ENCODE measurements at regions not wholly inside any gene's neighbourhood (a gene's known extent, or its start where the extent isn't known, plus 50 kb on each side); places are given as distances from the start of the nearest gene placed in this dataset.

DNA sequence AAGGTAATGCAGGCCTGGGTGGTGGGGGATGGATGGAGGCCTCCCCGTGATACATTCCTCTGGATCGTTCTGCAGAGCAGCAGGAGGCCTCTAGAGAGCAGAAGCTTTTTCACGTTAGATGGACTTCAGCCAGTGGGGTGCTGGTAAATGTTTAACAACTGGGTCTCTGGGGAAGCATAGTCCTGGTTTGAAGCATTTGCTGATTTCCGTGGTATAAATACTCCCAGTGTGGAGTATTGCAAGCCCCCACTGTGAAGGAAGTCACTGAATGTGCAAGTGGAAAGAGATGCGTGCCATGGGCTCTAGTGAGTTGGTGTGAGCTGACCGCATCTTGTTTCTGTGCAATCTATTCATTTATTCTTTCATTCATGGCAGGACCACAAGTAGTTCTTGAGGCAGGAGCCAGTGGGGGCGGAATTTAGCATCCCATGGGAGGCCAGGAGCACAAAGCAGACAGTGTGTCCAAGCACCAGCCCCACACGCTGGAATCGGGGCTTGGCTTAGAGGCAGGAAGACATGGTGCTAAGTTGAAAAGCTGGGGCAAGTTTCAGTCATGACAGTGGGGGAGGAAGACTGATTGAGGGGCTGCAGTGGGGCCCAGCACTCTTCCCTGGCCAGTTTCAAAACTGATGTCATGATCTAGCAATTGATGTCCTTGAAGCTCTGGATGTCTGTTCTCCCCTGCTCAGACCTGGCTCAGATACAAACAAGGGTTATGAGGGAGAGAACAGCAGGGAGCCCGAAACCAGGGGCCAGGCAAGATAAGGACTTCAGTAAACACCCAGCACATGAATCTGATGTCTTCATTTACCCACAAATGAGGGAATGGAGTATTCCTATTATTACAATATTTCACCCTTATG lies 280.9 kb upstream of the LYZL1 start:
- no peaks in the 10 kb centered on the region for H3K27me3 ChIP-seq (replicated peaks in 1 of 2; ENCODE audit: control insufficient read depth in 2 of 2, insufficient read depth in 2 of 2, low read length in 1 of 2)
- H3K27ac ChIP-seq (ENCODE audit: control insufficient read depth, insufficient read depth), result no peak overlapping the region
- H3K4me3 ChIP-seq, result no peak overlapping the region
- no peak overlapping the region for H3K9ac ChIP-seq (ENCODE audit: control insufficient read depth, insufficient read depth, low read length)
- no peak overlapping the region for H2AFZ ChIP-seq (ENCODE audit: control insufficient read depth, low read depth, low read length)
- 34% methylated on average over 10 of the region's 10 CpGs for WGBS (ENCODE audit: insufficient coverage, insufficient replicate concordance, low lambda C conversion rate, missing lambda C conversion rate)
- FAIRE-seq (no peak), ATAC-seq (no peak), DNase-seq (ENCODE audit: low read depth, low spot score) (no peak)
- no TSS peak for BruUV-seq (replicated peaks)
- intact Hi-C loops (cut with micrococcal nuclease; ENCODE audit: unreplicated experiment) (no loop called here), in situ Hi-C loops (cut with MboI) (loop anchor here (25.0 kb wide), 1 partner anchor 104 kb away; no protein-coding TSS in a partner anchor)
- ChIA-PET RAD21 (ENCODE audit: unreplicated experiment) (no interaction called here), SMC1A (ENCODE audit: uncharacterized antibody, unreplicated experiment) (no interaction called here), POLR2A (no interaction called here), CTCF (no interaction called here)
- H3K4me2 ChIP-seq (ENCODE audit: control insufficient read depth, insufficient read depth), result no peak overlapping the region
- H4K20me1 ChIP-seq (ENCODE audit: control insufficient read depth, insufficient read depth), result no peaks in the 10 kb centered on the region
- H3K79me2 ChIP-seq (ENCODE audit: control insufficient read depth, insufficient read depth, low read length), result no peaks in the 10 kb centered on the region
- H3K36me3 ChIP-seq (ENCODE audit: control insufficient read depth in 2 of 2, insufficient read depth in 2 of 2, low read length in 1 of 2), result no peaks in the 10 kb centered on the region
- H3K4me1 ChIP-seq (ENCODE audit: control insufficient read depth, insufficient read depth, low read length), result no peaks in the 10 kb centered on the region
- no peaks in the 10 kb centered on the region for H3K9me3 ChIP-seq (replicated peaks; ENCODE audit: control insufficient read depth, insufficient read depth, low read length)
- no peak for TF ChIP-seq HDGF (IDR thresholded peaks at IDR 0.05)
- TF ChIP-seq ZNF384 (IDR thresholded peaks at IDR 0.05; ENCODE audit: borderline replicate concordance, low read depth, low read length), result no peak
- TF ChIP-seq JUNB (IDR thresholded peaks at IDR 0.05), result no peak
- TF ChIP-seq MTA3 (IDR thresholded peaks at IDR 0.05; ENCODE audit: borderline replicate concordance, low read length), result no peak
- TF ChIP-seq YY1 (IDR thresholded peaks at IDR 0.05; ENCODE audit: low read depth, low read length), result no peak
- TF ChIP-seq, protein P1, sequence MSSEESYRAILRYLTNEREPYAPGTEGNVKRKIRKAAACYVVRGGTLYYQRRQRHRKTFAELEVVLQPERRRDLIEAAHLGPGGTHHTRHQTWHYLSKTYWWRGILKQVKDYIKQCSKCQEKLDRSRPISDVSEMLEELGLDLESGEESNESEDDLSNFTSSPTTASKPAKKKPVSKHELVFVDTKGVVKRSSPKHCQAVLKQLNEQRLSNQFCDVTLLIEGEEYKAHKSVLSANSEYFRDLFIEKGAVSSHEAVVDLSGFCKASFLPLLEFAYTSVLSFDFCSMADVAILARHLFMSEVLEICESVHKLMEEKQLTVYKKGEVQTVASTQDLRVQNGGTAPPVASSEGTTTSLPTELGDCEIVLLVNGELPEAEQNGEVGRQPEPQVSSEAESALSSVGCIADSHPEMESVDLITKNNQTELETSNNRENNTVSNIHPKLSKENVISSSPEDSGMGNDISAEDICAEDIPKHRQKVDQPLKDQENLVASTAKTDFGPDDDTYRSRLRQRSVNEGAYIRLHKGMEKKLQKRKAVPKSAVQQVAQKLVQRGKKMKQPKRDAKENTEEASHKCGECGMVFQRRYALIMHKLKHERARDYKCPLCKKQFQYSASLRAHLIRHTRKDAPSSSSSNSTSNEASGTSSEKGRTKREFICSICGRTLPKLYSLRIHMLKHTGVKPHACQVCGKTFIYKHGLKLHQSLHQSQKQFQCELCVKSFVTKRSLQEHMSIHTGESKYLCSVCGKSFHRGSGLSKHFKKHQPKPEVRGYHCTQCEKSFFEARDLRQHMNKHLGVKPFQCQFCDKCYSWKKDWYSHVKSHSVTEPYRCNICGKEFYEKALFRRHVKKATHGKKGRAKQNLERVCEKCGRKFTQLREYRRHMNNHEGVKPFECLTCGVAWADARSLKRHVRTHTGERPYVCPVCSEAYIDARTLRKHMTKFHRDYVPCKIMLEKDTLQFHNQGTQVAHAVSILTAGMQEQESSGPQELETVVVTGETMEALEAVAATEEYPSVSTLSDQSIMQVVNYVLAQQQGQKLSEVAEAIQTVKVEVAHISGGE (CRISPR knock-in tag; IDR thresholded peaks at IDR 0.05), result no peak
- no peak for TF ChIP-seq NFXL1 (IDR thresholded peaks at IDR 0.05; ENCODE audit: borderline replicate concordance)
- TF ChIP-seq, protein P2, sequence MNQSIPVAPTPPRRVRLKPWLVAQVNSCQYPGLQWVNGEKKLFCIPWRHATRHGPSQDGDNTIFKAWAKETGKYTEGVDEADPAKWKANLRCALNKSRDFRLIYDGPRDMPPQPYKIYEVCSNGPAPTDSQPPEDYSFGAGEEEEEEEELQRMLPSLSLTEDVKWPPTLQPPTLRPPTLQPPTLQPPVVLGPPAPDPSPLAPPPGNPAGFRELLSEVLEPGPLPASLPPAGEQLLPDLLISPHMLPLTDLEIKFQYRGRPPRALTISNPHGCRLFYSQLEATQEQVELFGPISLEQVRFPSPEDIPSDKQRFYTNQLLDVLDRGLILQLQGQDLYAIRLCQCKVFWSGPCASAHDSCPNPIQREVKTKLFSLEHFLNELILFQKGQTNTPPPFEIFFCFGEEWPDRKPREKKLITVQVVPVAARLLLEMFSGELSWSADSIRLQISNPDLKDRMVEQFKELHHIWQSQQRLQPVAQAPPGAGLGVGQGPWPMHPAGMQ (IDR thresholded peaks at IDR 0.05; ENCODE audit: borderline replicate concordance), result no peak
- TF ChIP-seq, protein P3, sequence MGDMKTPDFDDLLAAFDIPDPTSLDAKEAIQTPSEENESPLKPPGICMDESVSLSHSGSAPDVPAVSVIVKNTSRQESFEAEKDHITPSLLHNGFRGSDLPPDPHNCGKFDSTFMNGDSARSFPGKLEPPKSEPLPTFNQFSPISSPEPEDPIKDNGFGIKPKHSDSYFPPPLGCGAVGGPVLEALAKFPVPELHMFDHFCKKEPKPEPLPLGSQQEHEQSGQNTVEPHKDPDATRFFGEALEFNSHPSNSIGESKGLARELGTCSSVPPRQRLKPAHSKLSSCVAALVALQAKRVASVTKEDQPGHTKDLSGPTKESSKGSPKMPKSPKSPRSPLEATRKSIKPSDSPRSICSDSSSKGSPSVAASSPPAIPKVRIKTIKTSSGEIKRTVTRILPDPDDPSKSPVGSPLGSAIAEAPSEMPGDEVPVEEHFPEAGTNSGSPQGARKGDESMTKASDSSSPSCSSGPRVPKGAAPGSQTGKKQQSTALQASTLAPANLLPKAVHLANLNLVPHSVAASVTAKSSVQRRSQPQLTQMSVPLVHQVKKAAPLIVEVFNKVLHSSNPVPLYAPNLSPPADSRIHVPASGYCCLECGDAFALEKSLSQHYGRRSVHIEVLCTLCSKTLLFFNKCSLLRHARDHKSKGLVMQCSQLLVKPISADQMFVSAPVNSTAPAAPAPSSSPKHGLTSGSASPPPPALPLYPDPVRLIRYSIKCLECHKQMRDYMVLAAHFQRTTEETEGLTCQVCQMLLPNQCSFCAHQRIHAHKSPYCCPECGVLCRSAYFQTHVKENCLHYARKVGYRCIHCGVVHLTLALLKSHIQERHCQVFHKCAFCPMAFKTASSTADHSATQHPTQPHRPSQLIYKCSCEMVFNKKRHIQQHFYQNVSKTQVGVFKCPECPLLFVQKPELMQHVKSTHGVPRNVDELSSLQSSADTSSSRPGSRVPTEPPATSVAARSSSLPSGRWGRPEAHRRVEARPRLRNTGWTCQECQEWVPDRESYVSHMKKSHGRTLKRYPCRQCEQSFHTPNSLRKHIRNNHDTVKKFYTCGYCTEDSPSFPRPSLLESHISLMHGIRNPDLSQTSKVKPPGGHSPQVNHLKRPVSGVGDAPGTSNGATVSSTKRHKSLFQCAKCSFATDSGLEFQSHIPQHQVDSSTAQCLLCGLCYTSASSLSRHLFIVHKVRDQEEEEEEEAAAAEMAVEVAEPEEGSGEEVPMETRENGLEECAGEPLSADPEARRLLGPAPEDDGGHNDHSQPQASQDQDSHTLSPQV (IDR thresholded peaks at IDR 0.05), result no peak
- no peak for TF ChIP-seq BMI1 (IDR thresholded peaks at IDR 0.05; ENCODE audit: borderline replicate concordance)
- TF ChIP-seq, protein P4, sequence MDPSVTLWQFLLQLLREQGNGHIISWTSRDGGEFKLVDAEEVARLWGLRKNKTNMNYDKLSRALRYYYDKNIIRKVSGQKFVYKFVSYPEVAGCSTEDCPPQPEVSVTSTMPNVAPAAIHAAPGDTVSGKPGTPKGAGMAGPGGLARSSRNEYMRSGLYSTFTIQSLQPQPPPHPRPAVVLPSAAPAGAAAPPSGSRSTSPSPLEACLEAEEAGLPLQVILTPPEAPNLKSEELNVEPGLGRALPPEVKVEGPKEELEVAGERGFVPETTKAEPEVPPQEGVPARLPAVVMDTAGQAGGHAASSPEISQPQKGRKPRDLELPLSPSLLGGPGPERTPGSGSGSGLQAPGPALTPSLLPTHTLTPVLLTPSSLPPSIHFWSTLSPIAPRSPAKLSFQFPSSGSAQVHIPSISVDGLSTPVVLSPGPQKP (IDR thresholded peaks at IDR 0.05; ENCODE audit: low read depth, low read length), result no peak

Data from GM12878 (cell line).